Activated naive CD4-positive, alpha-beta T cell treated with anti-CD3 and anti-CD28 coated beads for 36 hours (primary cell): ENCODE measurements at regions not wholly inside any gene's neighbourhood (a gene's known extent, or its start where the extent isn't known, plus 50 kb on each side); places are given as distances from the start of the nearest gene placed in this dataset.
"Not testable (repeated sequence)": the region's sequence is repeated elsewhere in the genome, so short reads cannot be mapped to it uniquely, and the experiment has no call there.

ENCODE experiments used
- CTCF ChIA-PET: fragments of 350-600 bp; sonication (Branson Sonifier 250); formaldehyde crosslinking; loops from one replicate; lab custom pipeline; 2021; ENCODE audit warnings: antibody characterized with exemption; lab: Charles Lee
- DNase-seq: peaks from one replicate; pipeline ENCODE4 v3.0.0-alpha.2; 2020
- H3K27ac Mint-ChIP-seq: one replicate; pipeline ENCODE4 v1.8.0; 2021; ENCODE audit warnings: mild to moderate bottlenecking, mixed read lengths
- H3K27me3 Mint-ChIP-seq: one replicate; pipeline ENCODE4 v1.8.0; 2021; ENCODE audit warnings: low read depth, mixed read lengths
- H3K36me3 Mint-ChIP-seq: one replicate; pipeline ENCODE4 v1.8.0; 2021; ENCODE audit warnings: low read depth, mixed read lengths
- H3K4me1 Mint-ChIP-seq: one replicate; pipeline ENCODE4 v1.8.0; 2021; ENCODE audit warnings: low read depth, mixed read lengths
- H3K4me3 Mint-ChIP-seq: one replicate; pipeline ENCODE4 v1.8.0; 2021; ENCODE audit warnings: mild to moderate bottlenecking, moderate library complexity, mixed read lengths
- H3K9me3 Mint-ChIP-seq: one replicate; pipeline ENCODE4 v1.8.0; 2021; ENCODE audit warnings: mixed read lengths
- intact Hi-C: fragments of 100-400 bp; cut with micrococcal nuclease; formaldehyde crosslinking; loops from one replicate; pipeline ENCODE4 v1.15.1; 2023

- Mint-ChIP-seq H3K36me3 (no peaks in the 10 kb centered on the region), H3K27me3 (no peaks in the 10 kb centered on the region), H3K9me3 (peaks cover 7% of the 10 kb centered on the region), H3K4me1 (no peaks in the 10 kb centered on the region), H3K4me3 (no peak overlapping the region), H3K27ac (no peak overlapping the region)
- no peak for DNase-seq
- intact Hi-C loops: no loop called here
- CTCF ChIA-PET: no interaction called here
Observed at GRCh38 chr5:13227513-13227912, 717.0 kb downstream of the DNAH5 start.

- CTCF ChIA-PET: no interaction called here
- H3K4me1 Mint-ChIP-seq: no peaks in the 10 kb centered on the region
- no peak for DNase-seq
- H3K4me3 Mint-ChIP-seq: no peak overlapping the region
- no peak overlapping the region for H3K27ac Mint-ChIP-seq
- intact Hi-C loops: no loop called here
- H3K36me3 Mint-ChIP-seq: no peaks in the 10 kb centered on the region
- peaks cover 6% of the 10 kb centered on the region for H3K9me3 Mint-ChIP-seq
- H3K27me3 Mint-ChIP-seq: no peaks in the 10 kb centered on the region
Observed at GRCh38 chr5:13218518-13218917, 726.0 kb downstream of the DNAH5 start.

GRCh38 chr5:13217636-13218035 lies 726.9 kb downstream of the DNAH5 start:
- Mint-ChIP-seq H3K4me1 (no peaks in the 10 kb centered on the region), H3K27ac (no peak overlapping the region), H3K36me3 (no peaks in the 10 kb centered on the region), H3K27me3 (no peaks in the 10 kb centered on the region), H3K9me3 (peaks cover 6% of the 10 kb centered on the region), H3K4me3 (no peak overlapping the region)
- no peak for DNase-seq
- CTCF ChIA-PET: no interaction called here
- intact Hi-C loops: no loop called here

DNA sequence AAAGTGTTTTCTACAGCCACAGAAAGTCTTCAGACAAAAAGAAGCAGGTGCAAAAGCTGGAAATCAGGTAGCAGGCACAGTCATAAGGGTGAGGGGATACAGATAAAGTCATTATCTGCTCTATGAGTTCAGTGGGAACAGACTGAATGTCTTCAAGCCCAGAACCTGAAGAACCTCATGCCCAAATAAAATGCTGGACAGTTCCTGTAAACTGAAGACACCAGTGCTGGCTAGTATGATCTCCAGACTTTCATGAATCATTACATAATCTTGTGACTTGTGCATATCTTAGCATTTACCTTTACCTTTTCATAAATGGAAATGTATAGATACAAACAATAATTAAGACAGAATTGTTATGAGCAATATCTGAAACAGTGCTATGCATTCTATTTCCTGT lies 728.7 kb downstream of the DNAH5 start:
- H3K27ac Mint-ChIP-seq: no peak overlapping the region
- no peak overlapping the region for H3K4me3 Mint-ChIP-seq
- intact Hi-C loops: no loop called here
- H3K27me3 Mint-ChIP-seq: no peaks in the 10 kb centered on the region
- no peaks in the 10 kb centered on the region for H3K36me3 Mint-ChIP-seq
- no peak for DNase-seq
- CTCF ChIA-PET: no interaction called here
- H3K4me1 Mint-ChIP-seq: no peaks in the 10 kb centered on the region
- peaks cover 6% of the 10 kb centered on the region for H3K9me3 Mint-ChIP-seq

DNA sequence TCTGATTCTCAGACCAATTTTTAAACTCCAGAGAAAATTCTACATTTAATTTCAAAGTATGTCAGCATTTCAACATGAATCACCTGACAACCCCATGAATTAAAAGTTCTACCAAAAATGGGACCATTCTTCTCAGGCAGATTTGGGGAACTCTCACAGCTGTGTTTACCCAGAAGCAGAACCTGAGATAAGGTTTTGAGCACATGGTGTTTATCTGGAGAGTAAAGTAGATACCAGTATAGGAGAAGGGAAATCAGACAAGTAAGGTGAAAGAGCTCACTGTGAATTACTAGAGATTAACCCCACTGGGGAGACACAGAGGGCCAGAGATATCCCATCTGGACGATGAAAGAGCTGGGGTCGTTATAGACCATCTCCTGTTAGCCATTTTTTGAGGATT lies 729.1 kb downstream of the DNAH5 start:
- DNase-seq: no peak
- H3K4me1 Mint-ChIP-seq: no peaks in the 10 kb centered on the region
- no peaks in the 10 kb centered on the region for H3K36me3 Mint-ChIP-seq
- CTCF ChIA-PET: no interaction called here
- H3K9me3 Mint-ChIP-seq: peaks cover 6% of the 10 kb centered on the region
- intact Hi-C loops: no loop called here
- no peak overlapping the region for H3K4me3 Mint-ChIP-seq
- no peak overlapping the region for H3K27ac Mint-ChIP-seq
- no peaks in the 10 kb centered on the region for H3K27me3 Mint-ChIP-seq

- H3K27ac Mint-ChIP-seq: no peak overlapping the region
- intact Hi-C loops: no loop called here
- DNase-seq: no peak
- no peaks in the 10 kb centered on the region for H3K4me1 Mint-ChIP-seq
- no peak overlapping the region for H3K4me3 Mint-ChIP-seq
- no peaks in the 10 kb centered on the region for H3K27me3 Mint-ChIP-seq
- CTCF ChIA-PET: no interaction called here
- H3K9me3 Mint-ChIP-seq: peaks cover 8% of the 10 kb centered on the region
- no peaks in the 10 kb centered on the region for H3K36me3 Mint-ChIP-seq
Observed at GRCh38 chr5:13214182-13214581, 730.3 kb downstream of the DNAH5 start.

DNA sequence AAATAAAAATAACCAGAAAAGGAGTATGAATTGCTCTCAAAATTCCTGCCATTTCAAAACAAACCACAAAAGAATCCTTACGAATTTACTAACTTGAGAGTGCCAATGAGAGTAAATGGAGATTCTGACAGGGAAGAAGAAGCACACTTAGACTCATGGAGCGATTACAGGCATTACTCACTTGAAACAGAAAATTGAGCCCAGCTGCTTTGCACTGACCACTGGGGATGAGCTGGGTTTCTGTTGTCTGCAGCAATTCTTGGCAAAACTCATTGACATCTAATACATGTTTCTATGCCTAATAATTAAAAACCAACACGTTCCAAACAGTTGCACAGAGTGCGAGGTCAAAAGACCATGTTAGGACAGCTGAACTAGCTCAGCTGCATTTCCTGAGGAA lies 731.6 kb downstream of the DNAH5 start:
- H3K27me3 Mint-ChIP-seq: no peaks in the 10 kb centered on the region
- H3K9me3 Mint-ChIP-seq: peaks cover 6% of the 10 kb centered on the region
- CTCF ChIA-PET: no interaction called here
- intact Hi-C loops: no loop called here
- no peaks in the 10 kb centered on the region for H3K36me3 Mint-ChIP-seq
- H3K4me3 Mint-ChIP-seq: no peak overlapping the region
- DNase-seq: no peak
- H3K27ac Mint-ChIP-seq: no peak overlapping the region
- H3K4me1 Mint-ChIP-seq: no peaks in the 10 kb centered on the region

GRCh38 chr5:13211064-13211463 lies 733.4 kb downstream of the DNAH5 start:
- intact Hi-C loops: no loop called here
- Mint-ChIP-seq H3K36me3 (no peaks in the 10 kb centered on the region), H3K4me1 (no peaks in the 10 kb centered on the region), H3K4me3 (no peak overlapping the region), H3K27ac (no peak overlapping the region), H3K27me3 (no peaks in the 10 kb centered on the region), H3K9me3 (peaks cover 6% of the 10 kb centered on the region)
- no peak for DNase-seq
- CTCF ChIA-PET: no interaction called here

- H3K4me3 Mint-ChIP-seq: no peak overlapping the region
- CTCF ChIA-PET: no interaction called here
- H3K27me3 Mint-ChIP-seq: no peaks in the 10 kb centered on the region
- H3K9me3 Mint-ChIP-seq: peaks cover 15% of the 10 kb centered on the region
- H3K27ac Mint-ChIP-seq: no peak overlapping the region
- H3K4me1 Mint-ChIP-seq: no peaks in the 10 kb centered on the region
- H3K36me3 Mint-ChIP-seq: no peaks in the 10 kb centered on the region
- no peak for DNase-seq
- intact Hi-C loops: no loop called here
Observed at GRCh38 chr5:13207112-13207511, 737.4 kb downstream of the DNAH5 start.

- CTCF ChIA-PET: no interaction called here
- Mint-ChIP-seq H3K4me1 (no peaks in the 10 kb centered on the region), H3K27me3 (no peaks in the 10 kb centered on the region), H3K27ac (no peak overlapping the region), H3K36me3 (no peaks in the 10 kb centered on the region), H3K9me3 (peaks cover 16% of the 10 kb centered on the region), H3K4me3 (no peak overlapping the region)
- intact Hi-C loops: no loop called here
- DNase-seq: no peak
Observed at GRCh38 chr5:13201022-13201421, 743.5 kb downstream of the DNAH5 start.

- H3K36me3 Mint-ChIP-seq, DNase-seq, H3K4me1 Mint-ChIP-seq, H3K4me3 Mint-ChIP-seq, intact Hi-C loops, H3K27ac Mint-ChIP-seq, CTCF ChIA-PET, H3K27me3 Mint-ChIP-seq: not testable (repeated sequence)
- H3K9me3 Mint-ChIP-seq: peaks cover 12% of the 10 kb centered on the region
Observed at GRCh38 chr5:13198226-13198625, 746.3 kb downstream of the DNAH5 start.

DNA sequence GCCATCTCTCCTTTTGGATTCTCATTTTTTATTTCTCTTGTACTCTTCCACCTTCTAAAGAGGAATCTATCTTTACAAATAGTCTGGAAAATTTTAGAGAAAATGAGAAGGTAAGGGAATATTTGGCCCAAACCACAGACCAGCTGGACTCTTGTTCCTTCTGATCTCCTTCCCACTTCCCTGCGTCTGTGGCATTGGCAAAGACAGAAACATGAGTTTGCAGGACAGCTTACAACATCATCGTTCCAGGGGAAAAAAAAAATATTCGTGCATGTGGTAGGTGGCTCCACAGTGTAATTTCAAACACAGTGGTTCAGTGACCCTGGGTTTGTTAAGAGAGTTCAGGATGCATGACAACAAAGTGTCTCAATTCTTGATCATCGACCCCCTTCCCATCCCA lies 755.0 kb downstream of the DNAH5 start:
- Mint-ChIP-seq H3K4me3 (no peak overlapping the region), H3K9me3 (peaks cover 3% of the 10 kb centered on the region), H3K4me1 (no peaks in the 10 kb centered on the region), H3K36me3 (no peaks in the 10 kb centered on the region), H3K27me3 (no peaks in the 10 kb centered on the region), H3K27ac (no peak overlapping the region)
- no peak for DNase-seq
- CTCF ChIA-PET: no interaction called here
- intact Hi-C loops: no loop called here

GRCh38 chr5:13188371-13188770 lies 756.1 kb downstream of the DNAH5 start:
- CTCF ChIA-PET: no interaction called here
- intact Hi-C loops: no loop called here
- no peak for DNase-seq
- no peaks in the 10 kb centered on the region for H3K4me1 Mint-ChIP-seq
- H3K9me3 Mint-ChIP-seq: peaks cover 3% of the 10 kb centered on the region
- H3K4me3 Mint-ChIP-seq: no peak overlapping the region
- H3K27ac Mint-ChIP-seq: no peak overlapping the region
- no peaks in the 10 kb centered on the region for H3K36me3 Mint-ChIP-seq
- H3K27me3 Mint-ChIP-seq: no peaks in the 10 kb centered on the region

DNA sequence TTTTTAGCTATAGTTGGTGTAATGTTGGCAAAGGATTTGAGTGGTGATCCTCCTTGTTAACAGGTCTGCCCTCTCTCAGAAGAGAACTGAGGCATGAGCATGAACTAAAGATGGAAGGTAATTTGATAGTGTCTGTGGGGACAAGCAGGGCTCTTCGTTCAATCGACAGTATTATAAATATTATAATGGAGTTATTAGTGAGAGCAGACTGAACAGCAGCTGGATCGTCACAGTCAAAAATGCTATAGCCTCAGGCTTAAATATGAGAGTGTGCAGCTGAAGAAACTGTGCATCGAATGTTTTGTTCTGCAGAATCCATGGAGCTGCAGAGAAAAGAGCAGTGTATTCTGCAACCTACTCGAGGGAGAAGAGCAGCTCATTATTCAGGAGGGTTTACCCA lies 757.3 kb downstream of the DNAH5 start:
- no peak overlapping the region for H3K4me3 Mint-ChIP-seq
- H3K27me3 Mint-ChIP-seq: no peaks in the 10 kb centered on the region
- CTCF ChIA-PET: no interaction called here
- H3K9me3 Mint-ChIP-seq: peaks cover 3% of the 10 kb centered on the region
- H3K4me1 Mint-ChIP-seq: no peaks in the 10 kb centered on the region
- intact Hi-C loops: no loop called here
- no peak overlapping the region for H3K27ac Mint-ChIP-seq
- no peaks in the 10 kb centered on the region for H3K36me3 Mint-ChIP-seq
- no peak for DNase-seq
